ENCODE measurements at regions not wholly inside any gene's neighbourhood (a gene's known extent, or its start where the extent isn't known, plus 50 kb on each side); places are given as distances from the start of the nearest gene placed in this dataset.
A peak's percentile ranks its signal among the peaks of the same experiment; 100 is the strongest.
"Not testable (repeated sequence)": the region's sequence is repeated elsewhere in the genome, so short reads cannot be mapped to it uniquely, and the experiment has no call there.

DNA sequence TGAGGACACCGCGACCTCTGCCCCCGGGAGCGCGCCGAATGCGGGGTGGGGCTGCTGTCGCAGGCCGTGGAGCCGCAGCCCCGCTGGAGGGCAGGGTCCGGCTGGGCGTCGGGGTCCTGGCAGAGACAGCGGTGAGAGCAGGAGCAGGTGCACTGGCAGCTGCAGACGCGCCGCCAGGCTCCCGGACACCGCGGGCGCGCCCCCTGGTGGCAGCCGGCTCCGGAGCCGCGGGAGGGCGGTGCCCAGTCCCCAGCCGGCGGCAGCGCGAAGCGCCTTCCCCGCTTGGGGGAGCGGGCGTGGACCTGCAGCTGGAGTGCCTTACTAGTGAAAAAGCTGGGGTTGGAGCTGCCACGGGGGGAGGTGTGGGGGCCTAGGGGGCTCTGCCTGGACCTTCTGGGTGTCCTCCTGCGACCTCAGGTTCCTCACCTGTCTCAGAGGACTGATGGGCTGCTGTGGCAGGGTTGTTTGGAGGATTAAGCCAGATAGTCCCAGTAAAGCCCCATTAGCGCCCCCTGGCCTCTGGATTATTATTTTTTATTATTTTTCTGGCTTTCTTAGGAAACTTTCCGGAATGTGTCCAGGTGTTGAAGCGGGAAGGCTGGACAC lies 274.2 kb downstream of the CCDC74A start:
- not testable (repeated sequence) for H3K36me3 ChIP-seq (ENCODE audit: insufficient read depth, low read length); H3K4me1 ChIP-seq (ENCODE audit: insufficient read depth, low read length); H3K9me3 ChIP-seq (ENCODE audit: control insufficient read depth, insufficient read depth, low read length)
- H3K9ac ChIP-seq (ENCODE audit: low read depth, low read length) = peak overlapping the region; percentile 56

GRCh38 chr2:131802351-131802836 lies 274.7 kb downstream of the CCDC74A start:
- H3K9ac ChIP-seq (ENCODE audit: low read depth, low read length) = peak overlapping the region; percentile 56
- not testable (repeated sequence) for H3K9me3 ChIP-seq (ENCODE audit: control insufficient read depth, insufficient read depth, low read length); H3K36me3 ChIP-seq (ENCODE audit: insufficient read depth, low read length); H3K4me1 ChIP-seq (ENCODE audit: insufficient read depth, low read length)

DNA sequence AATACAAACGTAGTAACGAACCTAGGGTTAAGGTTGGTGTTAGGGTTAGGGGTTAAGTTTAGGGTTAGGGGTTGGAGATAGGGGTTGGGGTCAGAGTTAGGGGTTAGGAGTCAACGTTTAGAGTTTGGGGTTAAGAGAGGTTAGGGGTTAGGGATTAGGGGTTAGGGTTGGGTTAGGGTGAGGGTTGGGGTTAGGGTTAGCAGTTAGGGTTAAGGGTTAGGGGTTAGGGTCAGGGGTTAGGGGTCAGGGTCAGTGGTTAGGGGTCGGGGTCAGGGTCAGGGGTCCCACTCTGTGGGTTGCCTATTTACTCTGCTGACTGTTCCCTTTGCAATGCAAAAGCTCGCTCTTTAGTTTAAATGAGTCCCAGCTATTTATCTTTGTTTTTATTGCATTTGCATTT lies 275.5 kb downstream of the CCDC74A start:
- H3K9me3 ChIP-seq (ENCODE audit: control insufficient read depth, insufficient read depth, low read length); H3K4me1 ChIP-seq (ENCODE audit: insufficient read depth, low read length); H3K36me3 ChIP-seq (ENCODE audit: insufficient read depth, low read length): not testable (repeated sequence)

GRCh38 chr2:131812605-131813004 lies 284.9 kb downstream of the CCDC74A start:
- not testable (repeated sequence) for H3K9me3 ChIP-seq (ENCODE audit: control insufficient read depth, insufficient read depth, low read length); H3K4me1 ChIP-seq (ENCODE audit: insufficient read depth, low read length); H3K36me3 ChIP-seq (ENCODE audit: insufficient read depth, low read length); H3K9ac ChIP-seq (ENCODE audit: low read depth, low read length)

More for the DNA sequence above, 275.5 kb downstream of the CCDC74A start:
- not testable (repeated sequence) for H3K9ac ChIP-seq (ENCODE audit: low read depth, low read length)

GRCh38 chr2:131813378-131813777 lies 285.7 kb downstream of the CCDC74A start:
- H3K9me3 ChIP-seq (ENCODE audit: control insufficient read depth, insufficient read depth, low read length); H3K36me3 ChIP-seq (ENCODE audit: insufficient read depth, low read length); H3K9ac ChIP-seq (ENCODE audit: low read depth, low read length); H3K4me1 ChIP-seq (ENCODE audit: insufficient read depth, low read length): not testable (repeated sequence)

DNA sequence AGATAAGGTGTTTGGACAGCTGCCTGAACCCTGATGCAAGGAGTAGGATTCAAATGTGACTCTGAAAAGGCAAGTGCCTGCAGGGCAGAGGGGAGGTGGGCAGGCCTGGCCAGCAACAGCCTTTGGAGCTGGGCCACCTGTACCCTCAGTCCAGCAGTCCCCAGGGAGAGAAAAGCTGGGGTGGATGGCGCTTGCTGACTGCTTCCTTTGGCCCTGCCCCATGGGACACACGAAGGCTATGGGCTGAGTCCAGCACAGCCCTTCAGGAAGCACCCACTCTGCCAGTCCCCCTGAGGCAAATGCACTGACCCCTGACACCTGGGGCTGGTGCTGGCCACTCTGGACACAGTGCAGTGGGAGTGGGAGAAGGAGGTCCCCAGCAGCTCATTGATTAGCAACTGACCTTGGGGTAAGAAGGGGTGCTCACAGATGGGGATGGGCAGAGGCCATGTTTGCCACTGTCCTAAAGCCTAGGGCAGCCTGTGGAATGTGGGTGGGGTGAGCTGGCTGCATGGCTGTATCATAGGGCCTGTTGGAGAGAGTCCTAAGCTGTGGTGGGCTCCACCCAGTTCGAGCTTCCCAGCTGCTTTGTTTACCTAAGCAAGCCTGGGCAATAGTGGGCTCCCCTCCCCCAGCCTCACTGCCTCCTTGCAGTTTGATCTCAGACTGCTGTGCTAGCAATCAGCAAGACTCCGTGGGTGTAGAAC lies 290.7 kb downstream of the CCDC74A start:
- H3K4me1 ChIP-seq (ENCODE audit: insufficient read depth, low read length); H3K9ac ChIP-seq (ENCODE audit: low read depth, low read length): not testable (repeated sequence)

GRCh38 chr2:131822237-131822721 lies 294.6 kb downstream of the CCDC74A start:
- H3K9me3 ChIP-seq (ENCODE audit: control insufficient read depth, insufficient read depth, low read length) = not testable (repeated sequence)

More for the DNA sequence above, 290.7 kb downstream of the CCDC74A start:
- H3K36me3 ChIP-seq (ENCODE audit: insufficient read depth, low read length); H3K9me3 ChIP-seq (ENCODE audit: control insufficient read depth, insufficient read depth, low read length): not testable (repeated sequence)

GRCh38 chr2:131823058-131823457 lies 295.4 kb downstream of the CCDC74A start:
- H3K36me3 ChIP-seq (ENCODE audit: insufficient read depth, low read length); H3K9me3 ChIP-seq (ENCODE audit: control insufficient read depth, insufficient read depth, low read length); H3K4me1 ChIP-seq (ENCODE audit: insufficient read depth, low read length); H3K9ac ChIP-seq (ENCODE audit: low read depth, low read length): not testable (repeated sequence)

More at GRCh38 chr2:131822237-131822721, 294.6 kb downstream of the CCDC74A start:
- H3K36me3 ChIP-seq (ENCODE audit: insufficient read depth, low read length); H3K4me1 ChIP-seq (ENCODE audit: insufficient read depth, low read length); H3K9ac ChIP-seq (ENCODE audit: low read depth, low read length): not testable (repeated sequence)

DNA sequence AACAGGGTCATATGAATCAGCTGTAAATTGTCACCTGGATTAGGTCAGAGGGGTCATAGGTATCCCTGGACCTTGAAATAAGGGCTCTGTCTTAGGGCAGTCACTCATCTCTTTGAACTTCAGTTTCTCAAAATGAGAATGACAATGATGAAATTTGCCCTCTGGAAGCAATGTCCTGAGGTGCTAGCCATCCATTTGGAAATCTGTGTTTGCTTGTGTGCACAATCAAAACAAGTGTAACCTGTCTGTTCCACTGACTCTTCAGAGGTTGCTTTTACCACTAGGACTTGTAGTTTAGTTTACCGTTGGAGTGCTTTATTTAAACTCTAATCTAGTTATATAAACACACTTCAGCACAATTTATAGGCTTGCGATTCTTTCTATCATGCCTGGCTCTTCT lies 297.3 kb downstream of the CCDC74A start:
- not testable (repeated sequence) for H3K9me3 ChIP-seq (ENCODE audit: control insufficient read depth, insufficient read depth, low read length); H3K9ac ChIP-seq (ENCODE audit: low read depth, low read length); H3K36me3 ChIP-seq (ENCODE audit: insufficient read depth, low read length); H3K4me1 ChIP-seq (ENCODE audit: insufficient read depth, low read length)

GRCh38 chr2:131827481-131828163 lies 299.9 kb downstream of the CCDC74A start:
- H3K9ac ChIP-seq (ENCODE audit: low read depth, low read length) = no peak overlapping the region
- no peaks in the 10 kb centered on the region for H3K4me1 ChIP-seq (ENCODE audit: insufficient read depth, low read length)
- H3K9me3 ChIP-seq (ENCODE audit: control insufficient read depth, insufficient read depth, low read length) = no peaks in the 10 kb centered on the region
- H3K36me3 ChIP-seq (ENCODE audit: insufficient read depth, low read length) = no peaks in the 10 kb centered on the region

DNA sequence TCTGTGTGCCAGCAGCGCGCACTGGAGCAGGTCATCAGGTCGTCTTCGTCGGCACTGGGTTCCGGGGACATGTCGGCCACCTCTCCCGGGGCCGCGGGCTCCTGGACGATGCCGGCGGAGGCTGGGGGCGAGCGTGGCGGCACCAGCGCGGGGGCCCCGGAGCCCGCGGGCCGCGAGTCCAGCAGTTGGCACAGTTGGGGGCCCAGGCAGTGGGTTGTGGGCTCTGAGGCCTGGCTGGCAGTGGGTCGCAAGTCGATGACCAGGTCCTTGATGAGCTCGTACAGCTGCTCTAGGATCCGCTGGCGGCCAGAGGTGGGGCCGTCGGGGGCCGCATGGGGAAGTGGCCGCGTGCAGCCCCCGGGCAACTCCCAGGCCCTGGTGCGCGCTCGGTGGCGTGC lies 300.5 kb downstream of the CCDC74A start:
- no peaks in the 10 kb centered on the region for H3K9me3 ChIP-seq (ENCODE audit: control insufficient read depth, insufficient read depth, low read length)
- no peak overlapping the region for H3K9ac ChIP-seq (ENCODE audit: low read depth, low read length)
- no peaks in the 10 kb centered on the region for H3K36me3 ChIP-seq (ENCODE audit: insufficient read depth, low read length)
- no peaks in the 10 kb centered on the region for H3K4me1 ChIP-seq (ENCODE audit: insufficient read depth, low read length)

DNA sequence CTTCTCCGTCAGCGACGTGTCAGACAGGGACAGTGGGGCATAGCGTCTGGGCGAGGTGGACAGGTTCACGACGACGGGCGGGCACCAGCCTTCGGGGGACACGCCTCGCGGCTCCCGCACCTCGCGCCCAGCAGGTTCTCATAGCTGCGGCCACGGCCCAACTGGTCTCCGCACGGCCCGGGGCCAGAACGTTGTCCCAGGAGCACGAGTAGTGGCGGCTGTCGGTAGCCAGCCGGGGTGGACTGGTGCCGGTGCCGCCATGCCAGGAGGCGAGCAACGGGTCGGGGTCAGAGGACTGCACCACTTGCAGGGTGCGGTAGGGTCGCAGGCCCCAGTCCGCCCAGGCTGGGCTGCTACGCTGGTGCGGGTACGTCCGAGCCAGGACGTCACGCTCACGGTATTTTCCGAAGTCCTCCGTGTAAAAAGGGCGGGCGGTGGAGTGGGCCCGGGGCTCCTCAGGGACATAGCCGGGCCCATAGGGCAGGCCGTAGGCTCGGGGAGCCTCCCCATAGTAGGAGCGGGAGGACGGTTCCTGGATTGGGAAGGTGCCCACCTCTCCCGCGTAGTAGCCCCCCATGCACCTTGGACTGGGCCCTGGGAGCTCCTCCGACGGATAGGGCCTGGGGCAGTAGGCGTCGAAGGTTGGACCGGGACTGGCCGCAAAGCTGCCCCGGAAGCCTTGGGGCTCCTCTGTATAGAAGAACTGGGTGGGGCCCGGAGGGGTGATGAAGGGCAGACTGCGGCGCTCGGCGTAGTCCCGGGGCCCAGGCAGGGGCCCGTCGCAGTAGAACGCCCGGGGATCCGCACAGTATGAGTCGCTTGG lies 301.2 kb downstream of the CCDC74A start:
- not testable (repeated sequence) for H3K36me3 ChIP-seq (ENCODE audit: insufficient read depth, low read length); H3K9me3 ChIP-seq (ENCODE audit: control insufficient read depth, insufficient read depth, low read length); H3K4me1 ChIP-seq (ENCODE audit: insufficient read depth, low read length); H3K9ac ChIP-seq (ENCODE audit: low read depth, low read length)

DNA sequence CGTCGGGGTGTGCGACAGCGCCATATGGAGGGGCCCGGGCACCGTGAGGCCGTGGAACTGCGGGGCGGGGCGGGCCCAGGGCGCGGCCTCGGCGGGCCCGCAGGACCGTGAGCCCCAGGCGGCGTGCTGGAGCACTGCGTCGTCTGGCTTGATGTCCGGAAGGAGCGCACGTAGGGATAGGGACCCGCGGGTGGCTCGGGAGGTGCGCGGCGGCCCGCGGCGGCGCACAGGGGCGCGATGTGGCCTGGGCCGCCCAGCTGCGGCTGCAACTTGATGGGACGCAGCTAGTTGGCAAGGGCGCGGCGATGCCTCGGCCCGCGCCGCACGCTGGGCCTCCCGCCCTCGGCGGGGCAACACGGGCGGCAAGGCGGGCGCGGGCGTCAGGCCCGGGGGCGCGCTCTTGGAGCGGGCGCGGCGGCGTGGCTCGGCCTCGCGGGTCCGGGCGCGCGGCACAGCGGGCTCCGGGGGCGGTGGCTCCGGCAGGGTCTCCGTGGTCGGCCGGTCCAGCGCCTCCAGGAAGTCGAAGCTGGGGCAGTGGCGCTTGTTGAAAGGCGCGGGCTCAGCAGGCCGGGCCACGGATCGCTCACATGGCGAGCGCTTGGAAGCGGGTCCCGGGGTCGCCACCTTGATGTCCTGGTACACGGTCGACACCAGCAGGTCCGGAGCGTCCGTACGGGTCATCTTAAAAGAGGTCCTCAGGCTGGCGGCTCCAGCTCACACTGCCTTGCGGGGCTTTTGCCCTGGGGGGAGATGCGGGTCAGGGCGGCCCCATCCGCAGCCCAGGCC lies 302.0 kb downstream of the CCDC74A start:
- H3K4me1 ChIP-seq (ENCODE audit: insufficient read depth, low read length); H3K9me3 ChIP-seq (ENCODE audit: control insufficient read depth, insufficient read depth, low read length); H3K36me3 ChIP-seq (ENCODE audit: insufficient read depth, low read length); H3K9ac ChIP-seq (ENCODE audit: low read depth, low read length): not testable (repeated sequence)
